ENCODE measurements at regions not wholly inside any gene's neighbourhood (a gene's known extent, or its start where the extent isn't known, plus 50 kb on each side); places are given as distances from the start of the nearest gene placed in this dataset.

DNA sequence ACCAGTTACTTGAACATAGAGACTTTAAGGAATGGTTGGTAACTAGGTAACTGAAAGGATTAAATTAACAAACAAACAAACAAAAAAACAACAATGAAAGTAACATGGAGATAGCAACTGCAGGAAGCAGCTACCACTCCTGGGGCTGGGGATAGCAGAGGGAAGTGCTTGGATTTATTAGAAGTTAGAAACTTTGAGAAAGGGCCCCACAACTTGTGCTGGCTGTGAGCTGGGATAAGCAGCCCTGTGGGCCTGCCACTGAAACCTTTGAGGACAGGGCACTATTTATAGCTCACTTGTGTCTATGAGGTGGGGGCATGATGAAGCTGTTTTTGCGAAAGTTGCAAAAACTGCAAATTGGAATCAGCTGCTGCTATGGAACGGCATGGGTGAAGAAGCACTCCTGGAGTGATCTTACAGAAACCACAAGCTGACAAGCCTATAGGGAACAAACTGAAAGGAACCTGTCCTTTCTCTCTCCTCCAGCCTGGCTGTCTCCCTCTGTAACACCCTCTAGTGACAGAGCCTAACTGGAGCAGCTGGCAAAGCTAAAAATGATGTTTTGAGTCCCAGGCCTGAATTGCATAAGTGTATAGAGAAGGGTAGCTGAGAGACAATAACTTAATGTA is 91.4 kb upstream of the RANBP6 start:
- TF ChIP-seq, protein P1, sequence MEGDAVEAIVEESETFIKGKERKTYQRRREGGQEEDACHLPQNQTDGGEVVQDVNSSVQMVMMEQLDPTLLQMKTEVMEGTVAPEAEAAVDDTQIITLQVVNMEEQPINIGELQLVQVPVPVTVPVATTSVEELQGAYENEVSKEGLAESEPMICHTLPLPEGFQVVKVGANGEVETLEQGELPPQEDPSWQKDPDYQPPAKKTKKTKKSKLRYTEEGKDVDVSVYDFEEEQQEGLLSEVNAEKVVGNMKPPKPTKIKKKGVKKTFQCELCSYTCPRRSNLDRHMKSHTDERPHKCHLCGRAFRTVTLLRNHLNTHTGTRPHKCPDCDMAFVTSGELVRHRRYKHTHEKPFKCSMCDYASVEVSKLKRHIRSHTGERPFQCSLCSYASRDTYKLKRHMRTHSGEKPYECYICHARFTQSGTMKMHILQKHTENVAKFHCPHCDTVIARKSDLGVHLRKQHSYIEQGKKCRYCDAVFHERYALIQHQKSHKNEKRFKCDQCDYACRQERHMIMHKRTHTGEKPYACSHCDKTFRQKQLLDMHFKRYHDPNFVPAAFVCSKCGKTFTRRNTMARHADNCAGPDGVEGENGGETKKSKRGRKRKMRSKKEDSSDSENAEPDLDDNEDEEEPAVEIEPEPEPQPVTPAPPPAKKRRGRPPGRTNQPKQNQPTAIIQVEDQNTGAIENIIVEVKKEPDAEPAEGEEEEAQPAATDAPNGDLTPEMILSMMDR (IDR thresholded peaks at IDR 0.05): peak in 2 of 5 experiments; percentile 31 to 39
- no peak for TF ChIP-seq EP300 (IDR thresholded peaks at IDR 0.05)
- TF ChIP-seq POLR2A (IDR thresholded peaks at IDR 0.05): no peak
